ENCODE measurements at regions not wholly inside any gene's neighbourhood (a gene's known extent, or its start where the extent isn't known, plus 50 kb on each side); places are given as distances from the start of the nearest gene placed in this dataset.

- TF ChIP-seq MYC (IDR thresholded peaks at IDR 0.05; ENCODE audit: low read depth, low read length) (no peak), MAX (IDR thresholded peaks at IDR 0.05; ENCODE audit: low read depth, low read length) (no peak), POLR2A (IDR thresholded peaks at IDR 0.05; ENCODE audit: extremely low read depth, insufficient read length) (no peak), CTCF (IDR thresholded peaks at IDR 0.05; ENCODE audit: low read depth, low read length) (no peak)
- no peak overlapping the region for H3K4me3 ChIP-seq (ENCODE audit: low read depth, low read length)
- DNase-seq (ENCODE audit: low read depth) = no peak
Measured at GRCh38 chr5:84546686-84547085, 162.0 kb upstream of the EDIL3 start.

- no peak for TF ChIP-seq MYC (IDR thresholded peaks at IDR 0.05; ENCODE audit: low read depth, low read length)
- no peak for TF ChIP-seq CTCF (IDR thresholded peaks at IDR 0.05; ENCODE audit: low read depth, low read length)
- no peak for TF ChIP-seq POLR2A (IDR thresholded peaks at IDR 0.05; ENCODE audit: extremely low read depth, insufficient read length)
- no peak for TF ChIP-seq MAX (IDR thresholded peaks at IDR 0.05; ENCODE audit: low read depth, low read length)
- H3K4me3 ChIP-seq (ENCODE audit: low read depth, low read length) = no peak overlapping the region
- no peak for DNase-seq (ENCODE audit: low read depth)
Measured at GRCh38 chr5:84536797-84537196, 152.1 kb upstream of the EDIL3 start.

- no peak overlapping the region for H3K4me3 ChIP-seq (ENCODE audit: low read depth, low read length)
- TF ChIP-seq MAX (IDR thresholded peaks at IDR 0.05; ENCODE audit: low read depth, low read length) = no peak
- no peak for TF ChIP-seq POLR2A (IDR thresholded peaks at IDR 0.05; ENCODE audit: extremely low read depth, insufficient read length)
- no peak for TF ChIP-seq CTCF (IDR thresholded peaks at IDR 0.05; ENCODE audit: low read depth, low read length)
- no peak for TF ChIP-seq MYC (IDR thresholded peaks at IDR 0.05; ENCODE audit: low read depth, low read length)
- DNase-seq (ENCODE audit: low read depth) = no peak
Measured at GRCh38 chr5:84535281-84535680, 150.6 kb upstream of the EDIL3 start.

GRCh38 chr5:84524491-84524890 is 139.8 kb upstream of the EDIL3 start:
- DNase-seq (ENCODE audit: low read depth) = no peak

GRCh38 chr5:84518862-84519261 is 134.2 kb upstream of the EDIL3 start:
- H3K4me3 ChIP-seq (ENCODE audit: low read depth, low read length) = no peak overlapping the region
- no peak for TF ChIP-seq POLR2A (IDR thresholded peaks at IDR 0.05; ENCODE audit: extremely low read depth, insufficient read length)
- no peak for TF ChIP-seq CTCF (IDR thresholded peaks at IDR 0.05; ENCODE audit: low read depth, low read length)
- TF ChIP-seq MYC (IDR thresholded peaks at IDR 0.05; ENCODE audit: low read depth, low read length) = no peak
- TF ChIP-seq MAX (IDR thresholded peaks at IDR 0.05; ENCODE audit: low read depth, low read length) = no peak
- no peak for DNase-seq (ENCODE audit: low read depth)

More at GRCh38 chr5:84524491-84524890, 139.8 kb upstream of the EDIL3 start:
- H3K4me3 ChIP-seq (ENCODE audit: low read depth, low read length) = no peak overlapping the region
- no peak for TF ChIP-seq MAX (IDR thresholded peaks at IDR 0.05; ENCODE audit: low read depth, low read length)
- TF ChIP-seq CTCF (IDR thresholded peaks at IDR 0.05; ENCODE audit: low read depth, low read length) = no peak
- no peak for TF ChIP-seq POLR2A (IDR thresholded peaks at IDR 0.05; ENCODE audit: extremely low read depth, insufficient read length)
- TF ChIP-seq MYC (IDR thresholded peaks at IDR 0.05; ENCODE audit: low read depth, low read length) = no peak

- no peak for TF ChIP-seq CTCF (IDR thresholded peaks at IDR 0.05; ENCODE audit: low read depth, low read length)
- no peak for TF ChIP-seq MYC (IDR thresholded peaks at IDR 0.05; ENCODE audit: low read depth, low read length)
- no peak for TF ChIP-seq MAX (IDR thresholded peaks at IDR 0.05; ENCODE audit: low read depth, low read length)
- no peak for TF ChIP-seq POLR2A (IDR thresholded peaks at IDR 0.05; ENCODE audit: extremely low read depth, insufficient read length)
- H3K4me3 ChIP-seq (ENCODE audit: low read depth, low read length) = no peak overlapping the region
- no peak for DNase-seq (ENCODE audit: low read depth)
Measured at GRCh38 chr5:84518370-84518769, 133.7 kb upstream of the EDIL3 start.
